Prostate gland (tissue), 2 donors: ENCODE measurements at regions not wholly inside any gene's neighbourhood (a gene's known extent, or its start where the extent isn't known, plus 50 kb on each side); places are given as distances from the start of the nearest gene placed in this dataset.

Source experiments
- DNase-seq: peaks from one replicate; pipeline ENCODE4 v3.0.0-alpha.2; 2019; ENCODE audit warnings: low spot score
- H3K27ac ChIP-seq, 2 donors: fragments of 200-600 bp; sonication (generic); 2 replicates each; pipeline ENCODE4 v1.5.1; 2017 to 2019
- H3K27me3 ChIP-seq: fragments of 200-600 bp; sonication (generic); replicated peaks from 2 replicates; pipeline ENCODE4 v1.5.1; 2019; ENCODE audit not compliant: insufficient read depth
- H3K36me3 ChIP-seq, 2 donors: fragments of 200-600 bp; sonication (generic); 1 replicate in 1 of 2; 2 replicates in 1 of 2; pipeline versions ENCODE4 v1.5.1 to v1.8.1; 2017 to 2019
- H3K4me1 ChIP-seq: fragments of 200-600 bp; sonication (generic); replicated peaks from 2 replicates; pipeline ENCODE4 v1.5.1; 2019
- H3K4me3 ChIP-seq, 2 donors: fragments of 200-600 bp; sonication (generic); 2 replicates each; pipeline ENCODE4 v1.5.1; 2017 to 2019
- H3K9me3 ChIP-seq: fragments of 200-600 bp; sonication (generic); 2 replicates; pipeline ENCODE4 v1.5.1; 2017
- POLR2A ChIP-seq: fragments of 450-650 bp; IDR thresholded peaks from one replicate; pipeline ENCODE4 v1.6.1; 2016; ENCODE audit warnings: antibody characterized with exemption, mild to moderate bottlenecking
- POLR2AphosphoS5 ChIP-seq: sonication (generic); formaldehyde crosslinking; IDR thresholded peaks from one replicate; pipeline ENCODE4 v1.6.1; 2017; ENCODE audit warnings: antibody characterized with exemption
- WGBS: methylation state at CpG from one replicate; pipeline ENCODE4 v1.1.5; 2018; 5-methylcytosine and 5-hydroxymethylcytosine counted together
- intact Hi-C: fragments of 100-400 bp; cut with DNase I; formaldehyde crosslinking; loops from one replicate; pipeline ENCODE4 v1.14.2; 2022
- TF ChIP-seq, protein P1 (sequence below), 4 experiments: fragments of 200-600 bp in 2 of 4; fragments of 450-650 bp in 2 of 4; sonication (generic) in 2 of 4; IDR thresholded peaks; 1 replicate in 3 of 4; 2 replicates in 1 of 4; pipeline ENCODE4 v1.5.1; 2016 to 2019; ENCODE audit warnings: antibody characterized with exemption in 4 of 4, mild to moderate bottlenecking in 2 of 4, moderate library complexity in 2 of 4

DNA sequence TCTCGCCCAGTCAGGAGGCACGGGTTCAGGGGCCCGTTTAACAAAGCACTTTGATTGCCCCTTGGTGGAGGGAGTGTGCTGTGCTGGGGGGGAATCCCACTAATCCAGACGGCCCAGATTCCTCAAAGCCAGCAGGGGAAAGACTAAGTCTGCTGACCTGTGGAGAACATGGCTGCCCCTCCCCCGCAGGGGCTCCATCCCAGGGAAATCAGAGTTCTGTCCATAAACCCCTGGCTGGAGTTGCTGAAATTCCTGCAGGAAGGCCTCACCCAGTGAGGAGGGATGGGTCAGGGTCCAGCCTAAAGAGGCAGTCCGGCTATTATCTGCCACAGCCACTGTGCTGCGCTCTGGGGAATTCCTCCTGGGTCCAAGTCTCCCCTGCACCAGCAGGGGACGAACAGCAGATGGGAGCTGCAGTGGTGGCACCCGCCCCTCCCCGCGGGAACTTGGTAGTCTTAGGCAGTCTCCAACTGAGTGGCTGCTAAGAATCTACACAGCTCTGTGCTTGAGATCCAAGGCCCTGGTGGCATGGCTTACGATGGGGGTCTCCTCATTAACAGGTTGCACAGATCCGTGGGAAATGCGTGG is 174.0 kb upstream of the DAB2 start:
- no peak for TF ChIP-seq POLR2AphosphoS5
- TF ChIP-seq POLR2A, result no peak
- TF ChIP-seq, protein P1, sequence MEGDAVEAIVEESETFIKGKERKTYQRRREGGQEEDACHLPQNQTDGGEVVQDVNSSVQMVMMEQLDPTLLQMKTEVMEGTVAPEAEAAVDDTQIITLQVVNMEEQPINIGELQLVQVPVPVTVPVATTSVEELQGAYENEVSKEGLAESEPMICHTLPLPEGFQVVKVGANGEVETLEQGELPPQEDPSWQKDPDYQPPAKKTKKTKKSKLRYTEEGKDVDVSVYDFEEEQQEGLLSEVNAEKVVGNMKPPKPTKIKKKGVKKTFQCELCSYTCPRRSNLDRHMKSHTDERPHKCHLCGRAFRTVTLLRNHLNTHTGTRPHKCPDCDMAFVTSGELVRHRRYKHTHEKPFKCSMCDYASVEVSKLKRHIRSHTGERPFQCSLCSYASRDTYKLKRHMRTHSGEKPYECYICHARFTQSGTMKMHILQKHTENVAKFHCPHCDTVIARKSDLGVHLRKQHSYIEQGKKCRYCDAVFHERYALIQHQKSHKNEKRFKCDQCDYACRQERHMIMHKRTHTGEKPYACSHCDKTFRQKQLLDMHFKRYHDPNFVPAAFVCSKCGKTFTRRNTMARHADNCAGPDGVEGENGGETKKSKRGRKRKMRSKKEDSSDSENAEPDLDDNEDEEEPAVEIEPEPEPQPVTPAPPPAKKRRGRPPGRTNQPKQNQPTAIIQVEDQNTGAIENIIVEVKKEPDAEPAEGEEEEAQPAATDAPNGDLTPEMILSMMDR (IDR thresholded peaks at IDR 0.05), result no peak
- no peak for DNase-seq
- intact Hi-C loops, result no loop called here
- H3K27me3 ChIP-seq, result no peaks in the 10 kb centered on the region
- whole genome bisulfite sequencing, result 74% methylated on average over 11 of the region's 14 CpGs
- H3K4me3 ChIP-seq, result no peak overlapping the region
- no peaks in the 10 kb centered on the region for H3K36me3 ChIP-seq
- H3K9me3 ChIP-seq, result no peaks in the 10 kb centered on the region
- no peak overlapping the region for H3K27ac ChIP-seq
- H3K4me1 ChIP-seq, result no peaks in the 10 kb centered on the region

DNA sequence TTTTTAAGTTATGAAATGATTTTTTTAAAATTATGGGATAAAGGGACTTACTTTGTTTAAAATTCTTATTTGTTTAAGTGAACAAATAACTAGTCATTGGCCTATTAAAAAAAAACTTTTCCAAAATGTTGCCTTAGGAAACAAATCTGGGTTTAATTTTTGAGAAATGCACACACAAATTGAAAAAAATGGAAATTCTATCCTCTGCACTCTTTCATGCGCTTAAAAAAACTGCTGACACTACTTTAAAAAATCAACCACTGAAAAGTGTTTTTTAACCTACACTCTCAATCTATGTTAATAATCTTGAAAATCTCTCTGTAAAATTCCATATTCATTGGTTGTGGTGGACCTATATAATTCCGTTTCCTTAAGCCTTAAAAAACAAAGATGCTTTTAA is 163.4 kb upstream of the DAB2 start:
- no peak for DNase-seq

DNA sequence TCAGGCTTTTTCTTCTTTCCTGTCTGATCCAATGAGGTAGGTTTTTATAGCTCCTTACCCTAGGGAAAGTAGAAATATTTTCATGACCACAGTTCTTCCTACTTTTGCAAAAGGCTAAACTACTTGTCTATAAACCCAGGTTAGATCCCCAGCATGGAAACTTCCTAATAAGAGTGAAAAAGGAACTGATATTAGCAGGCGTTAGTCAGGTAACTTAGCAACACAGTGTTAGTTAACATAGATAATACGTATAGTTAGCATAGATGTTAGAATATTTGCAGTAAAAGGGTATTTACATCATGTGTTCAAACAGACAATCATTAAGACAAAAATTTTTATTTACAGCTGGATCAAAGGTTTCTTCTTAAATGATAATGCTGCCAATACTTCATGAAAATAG is 162.9 kb upstream of the DAB2 start:
- no peak overlapping the region for H3K27ac ChIP-seq
- TF ChIP-seq POLR2AphosphoS5, result no peak
- no peak for TF ChIP-seq POLR2A
- TF ChIP-seq, protein P1 (IDR thresholded peaks at IDR 0.05), result no peak
- no peaks in the 10 kb centered on the region for H3K4me1 ChIP-seq
- no peaks in the 10 kb centered on the region for H3K27me3 ChIP-seq
- H3K4me3 ChIP-seq, result no peak overlapping the region
- H3K9me3 ChIP-seq, result no peaks in the 10 kb centered on the region
- WGBS, result 89% methylated on average over 2 of the region's 2 CpGs
- DNase-seq, result no peak
- intact Hi-C loops, result no loop called here
- no peaks in the 10 kb centered on the region for H3K36me3 ChIP-seq

More for the DNA sequence above, 163.4 kb upstream of the DAB2 start:
- H3K27me3 ChIP-seq, result no peaks in the 10 kb centered on the region
- H3K27ac ChIP-seq, result no peak overlapping the region
- no peaks in the 10 kb centered on the region for H3K9me3 ChIP-seq
- H3K4me1 ChIP-seq, result no peaks in the 10 kb centered on the region
- intact Hi-C loops, result no loop called here
- H3K36me3 ChIP-seq, result no peaks in the 10 kb centered on the region
- no peak for TF ChIP-seq POLR2AphosphoS5
- TF ChIP-seq, protein P1 (IDR thresholded peaks at IDR 0.05), result no peak
- no peak for TF ChIP-seq POLR2A
- 90% methylated on average over 2 of the region's 2 CpGs for WGBS
- H3K4me3 ChIP-seq, result no peak overlapping the region

DNA sequence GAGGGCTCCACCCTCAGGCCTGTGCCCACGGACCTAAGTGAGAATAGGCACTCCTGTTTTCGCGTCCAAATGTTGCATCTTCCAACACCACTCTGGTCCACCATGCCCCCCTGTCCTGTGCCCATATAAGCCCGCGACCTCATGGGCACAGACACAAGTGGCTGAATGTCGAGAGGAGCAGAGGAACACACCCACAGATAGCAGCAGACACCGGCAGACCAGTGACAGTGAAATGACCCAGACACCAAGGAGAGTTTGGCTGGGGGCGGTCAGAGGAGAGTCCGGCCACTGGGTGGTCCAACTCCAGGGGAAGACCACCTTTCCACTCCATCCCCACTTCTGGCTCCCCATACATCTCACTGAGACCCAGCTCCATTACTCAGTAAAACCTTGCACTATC is 161.4 kb upstream of the DAB2 start:
- Histone ChIP-seq H3K36me3 (no peaks in the 10 kb centered on the region), H3K4me1 (no peaks in the 10 kb centered on the region), H3K27ac (no peak overlapping the region), H3K4me3 (no peak overlapping the region), H3K27me3 (no peaks in the 10 kb centered on the region), H3K9me3 (no peaks in the 10 kb centered on the region)
- TF ChIP-seq, protein P1 (IDR thresholded peaks at IDR 0.05), result no peak
- TF ChIP-seq POLR2A (no peak), POLR2AphosphoS5 (no peak)
- DNase-seq, result no peak
- WGBS, result 94% methylated on average over 9 of the region's 9 CpGs
- intact Hi-C loops, result no loop called here

DNA sequence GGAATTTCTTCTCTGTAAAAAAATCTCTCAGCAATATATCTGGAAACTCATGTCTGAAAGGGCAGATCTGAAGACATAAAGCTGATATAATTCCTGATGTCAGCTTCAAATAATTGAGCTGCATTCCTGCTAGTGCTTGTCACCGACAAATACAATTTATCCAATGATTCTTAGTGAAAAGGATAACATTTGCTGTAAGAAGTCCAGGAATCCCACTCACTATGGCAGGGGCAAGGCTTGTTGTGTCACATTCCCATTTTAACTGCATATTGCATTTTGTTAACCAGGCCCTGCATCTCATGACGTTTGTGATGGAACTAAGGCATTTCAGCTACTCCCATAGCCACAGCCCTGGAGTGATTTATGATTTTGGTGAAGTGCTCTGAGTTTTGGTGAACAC is 160.1 kb upstream of the DAB2 start:
- WGBS, result 51% methylated on average over 2 of the region's 2 CpGs
- DNase-seq, result no peak
- intact Hi-C loops, result no loop called here
- H3K27me3 ChIP-seq, result no peaks in the 10 kb centered on the region
- no peaks in the 10 kb centered on the region for H3K36me3 ChIP-seq
- TF ChIP-seq, protein P1 (IDR thresholded peaks at IDR 0.05), result no peak
- TF ChIP-seq POLR2AphosphoS5, result no peak
- TF ChIP-seq POLR2A, result no peak
- no peaks in the 10 kb centered on the region for H3K9me3 ChIP-seq
- H3K4me1 ChIP-seq, result no peaks in the 10 kb centered on the region
- no peak overlapping the region for H3K4me3 ChIP-seq
- H3K27ac ChIP-seq, result no peak overlapping the region
